A673 (cell line): ENCODE measurements at regions not wholly inside any gene's neighbourhood (a gene's known extent, or its start where the extent isn't known, plus 50 kb on each side); places are given as distances from the start of the nearest gene placed in this dataset.

Experiments
- EZH2 ChIP-seq: fragments of 200-600 bp; sonication (generic); IDR thresholded peaks from 2 replicates; pipeline ENCODE4 v1.6.1; 2017; ENCODE audit warnings: borderline replicate concordance, low read depth, mild to moderate bottlenecking, mixed read lengths, antibody characterized with exemption, low read length; ENCODE audit not compliant: poor library complexity, severe bottlenecking
- TF ChIP-seq, protein P1 (sequence below): fragments of 300-800, 200-600 bp; sonication (generic); conservative IDR thresholded peaks from 2 replicates; pipeline ENCODE4 v1.5.1; 2017; ENCODE audit warnings: low read depth, mild to moderate bottlenecking, antibody characterized with exemption, low read length, moderate library complexity, mixed read lengths

- TF ChIP-seq, protein P1, sequence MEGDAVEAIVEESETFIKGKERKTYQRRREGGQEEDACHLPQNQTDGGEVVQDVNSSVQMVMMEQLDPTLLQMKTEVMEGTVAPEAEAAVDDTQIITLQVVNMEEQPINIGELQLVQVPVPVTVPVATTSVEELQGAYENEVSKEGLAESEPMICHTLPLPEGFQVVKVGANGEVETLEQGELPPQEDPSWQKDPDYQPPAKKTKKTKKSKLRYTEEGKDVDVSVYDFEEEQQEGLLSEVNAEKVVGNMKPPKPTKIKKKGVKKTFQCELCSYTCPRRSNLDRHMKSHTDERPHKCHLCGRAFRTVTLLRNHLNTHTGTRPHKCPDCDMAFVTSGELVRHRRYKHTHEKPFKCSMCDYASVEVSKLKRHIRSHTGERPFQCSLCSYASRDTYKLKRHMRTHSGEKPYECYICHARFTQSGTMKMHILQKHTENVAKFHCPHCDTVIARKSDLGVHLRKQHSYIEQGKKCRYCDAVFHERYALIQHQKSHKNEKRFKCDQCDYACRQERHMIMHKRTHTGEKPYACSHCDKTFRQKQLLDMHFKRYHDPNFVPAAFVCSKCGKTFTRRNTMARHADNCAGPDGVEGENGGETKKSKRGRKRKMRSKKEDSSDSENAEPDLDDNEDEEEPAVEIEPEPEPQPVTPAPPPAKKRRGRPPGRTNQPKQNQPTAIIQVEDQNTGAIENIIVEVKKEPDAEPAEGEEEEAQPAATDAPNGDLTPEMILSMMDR = no peak
- no peak for TF ChIP-seq EZH2
These were observed 71.8 kb upstream of the RNF152 start for GRCh38 chr18:61964616-61965015.
